WERI-Rb-1 (cell line): ENCODE measurements at regions not wholly inside any gene's neighbourhood (a gene's known extent, or its start where the extent isn't known, plus 50 kb on each side); places are given as distances from the start of the nearest gene placed in this dataset.

Source experiments
- DNase-seq: peaks from one replicate; pipeline ENCODE4 v3.0.0-alpha.2; 2020
- H3K27ac ChIP-seq: fragments of 250-450 bp; sonication (Bioruptor Pico); 2 replicates; pipeline ENCODE4 v1.5.1; 2020; ENCODE audit warnings: mild to moderate bottlenecking, moderate library complexity
- H3K27me3 ChIP-seq: fragments of 250-450 bp; sonication (Bioruptor Pico); 2 replicates; pipeline ENCODE4 v1.5.1; 2021; ENCODE audit warnings: mild to moderate bottlenecking, low read depth, moderate library complexity; ENCODE audit not compliant: insufficient read depth, severe bottlenecking
- H3K36me3 ChIP-seq: fragments of 250-450 bp; sonication (Bioruptor Pico); 2 replicates; pipeline ENCODE4 v1.5.1; 2020; ENCODE audit warnings: mild to moderate bottlenecking, moderate library complexity
- H3K4me3 ChIP-seq: 2 replicates; pipeline ENCODE4 v1.5.1; 2011; ENCODE audit warnings: low read depth, mild to moderate bottlenecking, control low read depth, low read length
- H3K9me3 ChIP-seq: fragments of 250-450 bp; sonication (Bioruptor Pico); 2 replicates; pipeline ENCODE4 v1.5.1; 2021; ENCODE audit warnings: mild to moderate bottlenecking, moderate library complexity; ENCODE audit not compliant: severe bottlenecking
- CTCF ChIP-seq: IDR thresholded peaks from 2 replicates; pipeline ENCODE4 v1.5.1; 2011; ENCODE audit warnings: low read depth, mild to moderate bottlenecking, control low read depth, inconsistent platforms, low read length

- peaks cover 8% of the 10 kb centered on the region for H3K27me3 ChIP-seq
- no peak overlapping the region for H3K4me3 ChIP-seq
Observed at GRCh38 chr14:44113769-44114730, 393.0 kb downstream of the FSCB start.

GRCh38 chr14:44112774-44113460 lies 394.2 kb downstream of the FSCB start:
- Histone ChIP-seq H3K36me3 (no peaks in the 10 kb centered on the region), H3K4me3 (no peak overlapping the region), H3K9me3 (peaks cover 2% of the 10 kb centered on the region), H3K27me3 (peaks cover 8% of the 10 kb centered on the region), H3K27ac (no peak overlapping the region)
- no peak for DNase-seq
- TF ChIP-seq CTCF: no peak

More at GRCh38 chr14:44113769-44114730, 393.0 kb downstream of the FSCB start:
- DNase-seq: no peak
- TF ChIP-seq CTCF: no peak
- Histone ChIP-seq H3K27ac (no peak overlapping the region), H3K9me3 (peaks cover 2% of the 10 kb centered on the region), H3K36me3 (no peaks in the 10 kb centered on the region)

GRCh38 chr14:44109036-44109435 lies 398.0 kb downstream of the FSCB start:
- peaks cover 2% of the 10 kb centered on the region for H3K9me3 ChIP-seq

GRCh38 chr14:44108601-44109000 lies 398.5 kb downstream of the FSCB start:
- TF ChIP-seq CTCF: no peak
- no peaks in the 10 kb centered on the region for H3K36me3 ChIP-seq
- H3K27ac ChIP-seq: no peak overlapping the region
- no peak for DNase-seq
- H3K4me3 ChIP-seq: no peak overlapping the region
- H3K9me3 ChIP-seq: peaks cover 2% of the 10 kb centered on the region
- peaks cover 4% of the 10 kb centered on the region for H3K27me3 ChIP-seq

More at GRCh38 chr14:44109036-44109435, 398.0 kb downstream of the FSCB start:
- Histone ChIP-seq H3K4me3 (no peak overlapping the region), H3K27me3 (peaks cover 8% of the 10 kb centered on the region), H3K36me3 (no peaks in the 10 kb centered on the region), H3K27ac (no peak overlapping the region)
- no peak for DNase-seq
- TF ChIP-seq CTCF: no peak

- H3K4me3 ChIP-seq: no peak overlapping the region
- no peak overlapping the region for H3K27ac ChIP-seq
- no peaks in the 10 kb centered on the region for H3K27me3 ChIP-seq
- H3K36me3 ChIP-seq: no peaks in the 10 kb centered on the region
- no peak for TF ChIP-seq CTCF
- H3K9me3 ChIP-seq: peaks cover 2% of the 10 kb centered on the region
- no peak for DNase-seq
Observed at GRCh38 chr14:44107156-44107555, 399.9 kb downstream of the FSCB start.
